Mesendoderm (in vitro differentiated cells): ENCODE measurements at regions not wholly inside any gene's neighbourhood (a gene's known extent, or its start where the extent isn't known, plus 50 kb on each side); places are given as distances from the start of the nearest gene placed in this dataset.

ENCODE experiments used
- DNase-seq: peaks from one replicate; pipeline ENCODE4 v3.0.0; 2013
- H2AK5ac ChIP-seq: 2 replicates; pipeline ENCODE4 v1.6.1; 2013; ENCODE audit warnings: low read length, inconsistent platforms
- H2BK120ac ChIP-seq: 2 replicates; pipeline ENCODE4 v1.6.1; 2013; ENCODE audit warnings: low read depth, mild to moderate bottlenecking, low read length, moderate library complexity, mixed read lengths
- H2BK15ac ChIP-seq: replicated peaks from 2 replicates; pipeline ENCODE4 v1.6.1; 2013; ENCODE audit warnings: low read depth, mild to moderate bottlenecking, moderate library complexity
- H2BK5ac ChIP-seq: 2 replicates; pipeline ENCODE4 v1.6.1; 2013; ENCODE audit warnings: low read length, inconsistent platforms
- H3K18ac ChIP-seq: 2 replicates; pipeline ENCODE4 v1.6.1; 2013; ENCODE audit warnings: mild to moderate bottlenecking, low read length, mixed read lengths
- H3K23ac ChIP-seq: one replicate; pipeline ENCODE4 v1.6.1; 2013; ENCODE audit warnings: low read length
- H3K27ac ChIP-seq: 2 replicates; pipeline ENCODE4 v1.5.1; 2013; ENCODE audit warnings: low read depth, mild to moderate bottlenecking, inconsistent platforms, low read length, moderate library complexity
- H3K27me3 ChIP-seq: 2 replicates; pipeline ENCODE4 v1.6.1; 2013; ENCODE audit warnings: low read length, control low read depth, mild to moderate bottlenecking, inconsistent platforms; ENCODE audit not compliant: insufficient read depth, poor library complexity
- H3K36me3 ChIP-seq: 2 replicates; pipeline ENCODE4 v1.6.1; 2013; ENCODE audit warnings: low read length, inconsistent platforms; ENCODE audit not compliant: control insufficient read depth, insufficient read depth
- H3K4ac ChIP-seq: one replicate; pipeline ENCODE4 v1.6.1; 2013; ENCODE audit warnings: low read depth, mild to moderate bottlenecking, low read length, moderate library complexity
- H3K4me1 ChIP-seq: 2 replicates; pipeline ENCODE4 v1.6.1; 2013; ENCODE audit warnings: low read depth, low read length, inconsistent platforms; ENCODE audit not compliant: control insufficient read depth
- H3K4me2 ChIP-seq: 2 replicates; pipeline ENCODE4 v1.6.1; 2013; ENCODE audit warnings: low read length
- H3K4me3 ChIP-seq: 2 replicates; pipeline ENCODE4 v1.5.1; 2013; ENCODE audit warnings: mild to moderate bottlenecking, low read length
- H3K56ac ChIP-seq: one replicate; pipeline ENCODE4 v1.6.1; 2013; ENCODE audit warnings: low read length
- H3K79me1 ChIP-seq: 2 replicates; pipeline ENCODE4 v1.6.1; 2013; ENCODE audit warnings: low read length, inconsistent platforms
- H3K79me2 ChIP-seq: 2 replicates; pipeline ENCODE4 v1.6.1; 2013; ENCODE audit warnings: mild to moderate bottlenecking, low read length; ENCODE audit not compliant: control insufficient read depth, insufficient read depth
- H3K9ac ChIP-seq: 2 replicates; pipeline ENCODE4 v1.6.1; 2013; ENCODE audit warnings: low read length, inconsistent platforms
- H4K5ac ChIP-seq: one replicate; pipeline ENCODE4 v1.6.1; 2013; ENCODE audit warnings: low read length
- H4K8ac ChIP-seq: one replicate; pipeline ENCODE4 v1.6.1; 2013; ENCODE audit warnings: low read depth, mild to moderate bottlenecking, control low read depth, low read length, moderate library complexity
- WGBS: extraction: QIAGEN DNeasy Blood & Tissue Kit; methylation state at CpG from one replicate; pipeline ENCODE4 v1.1.7; 2013; ENCODE audit warnings: low lambda C conversion rate, missing lambda C conversion rate; ENCODE audit not compliant: insufficient coverage; ENCODE audit errors: extremely low coverage; 5-methylcytosine and 5-hydroxymethylcytosine counted together

GRCh38 chr4:33453916-33454315, 2733.7 kb downstream of the PCDH7 start:
- H3K4me3 ChIP-seq, result no peak overlapping the region
- no CpG with 5 or more reads among the region's 1 CpG for WGBS
- H3K23ac ChIP-seq, result no peak overlapping the region
- no peak overlapping the region for H2BK120ac ChIP-seq
- H3K79me1 ChIP-seq, result no peaks in the 10 kb centered on the region
- no peak overlapping the region for H3K18ac ChIP-seq
- no peaks in the 10 kb centered on the region for H3K79me2 ChIP-seq
- H3K36me3 ChIP-seq, result no peaks in the 10 kb centered on the region
- H3K27me3 ChIP-seq, result no peaks in the 10 kb centered on the region
- H2AK5ac ChIP-seq, result no peak overlapping the region
- H3K9ac ChIP-seq, result no peak overlapping the region
- H4K8ac ChIP-seq, result no peak overlapping the region
- no peak overlapping the region for H2BK15ac ChIP-seq
- H3K4ac ChIP-seq, result no peak overlapping the region
- H3K4me1 ChIP-seq, result no peaks in the 10 kb centered on the region
- H3K4me2 ChIP-seq, result no peak overlapping the region
- H2BK5ac ChIP-seq, result no peak overlapping the region
- H4K5ac ChIP-seq, result no peak overlapping the region
- no peak overlapping the region for H3K27ac ChIP-seq
- no peak overlapping the region for H3K56ac ChIP-seq
- DNase-seq, result no peak

GRCh38 chr4:33465565-33465964, 2745.4 kb downstream of the PCDH7 start:
- H3K4ac ChIP-seq, result no peak overlapping the region
- no peaks in the 10 kb centered on the region for H3K36me3 ChIP-seq
- no peak overlapping the region for H2AK5ac ChIP-seq
- no peak overlapping the region for H2BK15ac ChIP-seq
- no peaks in the 10 kb centered on the region for H3K79me2 ChIP-seq
- H3K79me1 ChIP-seq, result no peaks in the 10 kb centered on the region
- no peak overlapping the region for H2BK5ac ChIP-seq
- H3K18ac ChIP-seq, result no peak overlapping the region
- H3K56ac ChIP-seq, result no peak overlapping the region
- no peaks in the 10 kb centered on the region for H3K27me3 ChIP-seq
- no peak overlapping the region for H3K4me3 ChIP-seq
- H2BK120ac ChIP-seq, result no peak overlapping the region
- no peak overlapping the region for H3K27ac ChIP-seq
- no peak overlapping the region for H4K8ac ChIP-seq
- no peak overlapping the region for H4K5ac ChIP-seq
- no peak for DNase-seq
- H3K9ac ChIP-seq, result no peak overlapping the region
- H3K4me1 ChIP-seq, result no peaks in the 10 kb centered on the region
- H3K4me2 ChIP-seq, result no peak overlapping the region
- no peak overlapping the region for H3K23ac ChIP-seq

GRCh38 chr4:33467291-33467690, 2747.1 kb downstream of the PCDH7 start:
- H4K5ac ChIP-seq, result no peak overlapping the region
- no peak overlapping the region for H3K4me2 ChIP-seq
- H3K18ac ChIP-seq, result no peak overlapping the region
- H2BK15ac ChIP-seq, result no peak overlapping the region
- H2BK120ac ChIP-seq, result no peak overlapping the region
- H3K23ac ChIP-seq, result no peak overlapping the region
- H3K4me1 ChIP-seq, result no peaks in the 10 kb centered on the region
- no peak overlapping the region for H3K9ac ChIP-seq
- H3K56ac ChIP-seq, result no peak overlapping the region
- H3K79me2 ChIP-seq, result no peaks in the 10 kb centered on the region
- no peak overlapping the region for H3K4me3 ChIP-seq
- WGBS, result no CpG with 5 or more reads among the region's 13 CpGs
- H3K36me3 ChIP-seq, result no peaks in the 10 kb centered on the region
- H3K79me1 ChIP-seq, result no peaks in the 10 kb centered on the region
- DNase-seq, result peak; percentile 71
- no peaks in the 10 kb centered on the region for H3K27me3 ChIP-seq
- H2AK5ac ChIP-seq, result no peak overlapping the region
- H4K8ac ChIP-seq, result no peak overlapping the region
- H2BK5ac ChIP-seq, result no peak overlapping the region
- H3K4ac ChIP-seq, result no peak overlapping the region
- no peak overlapping the region for H3K27ac ChIP-seq

- no peak overlapping the region for H3K18ac ChIP-seq
- H3K36me3 ChIP-seq, result no peaks in the 10 kb centered on the region
- no peaks in the 10 kb centered on the region for H3K79me2 ChIP-seq
- H3K56ac ChIP-seq, result no peak overlapping the region
- no peaks in the 10 kb centered on the region for H3K27me3 ChIP-seq
- no peak overlapping the region for H2BK120ac ChIP-seq
- H3K27ac ChIP-seq, result no peak overlapping the region
- DNase-seq, result no peak
- no peak overlapping the region for H3K9ac ChIP-seq
- no peak overlapping the region for H3K4ac ChIP-seq
- H4K8ac ChIP-seq, result no peak overlapping the region
- H3K23ac ChIP-seq, result no peak overlapping the region
- H3K4me2 ChIP-seq, result no peak overlapping the region
- H2BK5ac ChIP-seq, result no peak overlapping the region
- H4K5ac ChIP-seq, result no peak overlapping the region
- H3K4me3 ChIP-seq, result no peak overlapping the region
- no peaks in the 10 kb centered on the region for H3K4me1 ChIP-seq
- WGBS, result no CpG with 5 or more reads among the region's 4 CpGs
- no peak overlapping the region for H2AK5ac ChIP-seq
- H3K79me1 ChIP-seq, result no peaks in the 10 kb centered on the region
- no peak overlapping the region for H2BK15ac ChIP-seq
Observed at GRCh38 chr4:33470805-33471204, 2750.6 kb downstream of the PCDH7 start.

- H4K5ac ChIP-seq, result no peak overlapping the region
- H3K4ac ChIP-seq, result no peak overlapping the region
- H3K27ac ChIP-seq, result no peak overlapping the region
- H2AK5ac ChIP-seq, result no peak overlapping the region
- no peaks in the 10 kb centered on the region for H3K79me1 ChIP-seq
- H3K4me1 ChIP-seq, result no peaks in the 10 kb centered on the region
- no peak overlapping the region for H3K4me3 ChIP-seq
- no peak overlapping the region for H3K9ac ChIP-seq
- H2BK15ac ChIP-seq, result no peak overlapping the region
- H2BK120ac ChIP-seq, result no peak overlapping the region
- H3K27me3 ChIP-seq, result no peaks in the 10 kb centered on the region
- no peaks in the 10 kb centered on the region for H3K36me3 ChIP-seq
- no peak overlapping the region for H2BK5ac ChIP-seq
- no peak overlapping the region for H3K23ac ChIP-seq
- no peak for DNase-seq
- no peaks in the 10 kb centered on the region for H3K79me2 ChIP-seq
- no peak overlapping the region for H3K4me2 ChIP-seq
- H3K56ac ChIP-seq, result no peak overlapping the region
- WGBS, result no CpG with 5 or more reads among the region's 4 CpGs
- H4K8ac ChIP-seq, result no peak overlapping the region
- H3K18ac ChIP-seq, result no peak overlapping the region
Observed at GRCh38 chr4:33477715-33478114, 2757.5 kb downstream of the PCDH7 start.

GRCh38 chr4:33482773-33483172, 2761.5 kb downstream of the ARAP2 start:
- no peak overlapping the region for H3K18ac ChIP-seq
- H3K27me3 ChIP-seq, result no peaks in the 10 kb centered on the region
- H2BK5ac ChIP-seq, result no peak overlapping the region
- H3K4me1 ChIP-seq, result no peaks in the 10 kb centered on the region
- no peaks in the 10 kb centered on the region for H3K79me2 ChIP-seq
- no peak overlapping the region for H3K56ac ChIP-seq
- H3K36me3 ChIP-seq, result no peaks in the 10 kb centered on the region
- H3K79me1 ChIP-seq, result no peaks in the 10 kb centered on the region
- H3K27ac ChIP-seq, result no peak overlapping the region
- H2AK5ac ChIP-seq, result no peak overlapping the region
- no peak overlapping the region for H3K4me2 ChIP-seq
- no peak overlapping the region for H4K5ac ChIP-seq
- WGBS, result no CpG with 5 or more reads among the region's 1 CpG
- H2BK120ac ChIP-seq, result no peak overlapping the region
- H3K4ac ChIP-seq, result no peak overlapping the region
- H2BK15ac ChIP-seq, result no peak overlapping the region
- no peak overlapping the region for H4K8ac ChIP-seq
- H3K4me3 ChIP-seq, result no peak overlapping the region
- H3K9ac ChIP-seq, result no peak overlapping the region
- DNase-seq, result no peak
- no peak overlapping the region for H3K23ac ChIP-seq
